Esophagus squamous epithelium (tissue), 5 donors: ENCODE measurements at regions not wholly inside any gene's neighbourhood (a gene's known extent, or its start where the extent isn't known, plus 50 kb on each side); places are given as distances from the start of the nearest gene placed in this dataset.
"Not testable (repeated sequence)": the region's sequence is repeated elsewhere in the genome, so short reads cannot be mapped to it uniquely, and the experiment has no call there.

Experiments
- DNase-seq: peaks from one replicate; lab custom pipeline; 2025; lab: John Stamatoyannopoulos, UW
- H3K27ac ChIP-seq, 4 donors: fragments of 200-600 bp; sonication (generic); one replicate each; pipeline ENCODE4 v1.5.1; 2016 to 2019; ENCODE audit warnings: mild to moderate bottlenecking in 1 of 4
- H3K27me3 ChIP-seq, 4 donors: fragments of 200-600 bp; sonication (generic); 1 replicate in 3 of 4; 2 replicates in 1 of 4; pipeline versions ENCODE4 v1.5.1 to v1.6.0; 2017 to 2021; ENCODE audit warnings: antibody characterized with exemption in 1 of 4
- H3K36me3 ChIP-seq, 3 donors: fragments of 200-600 bp; sonication (generic); one replicate each; pipeline ENCODE4 v1.5.1; 2016 to 2019
- H3K4me1 ChIP-seq, 3 donors: fragments of 200-600 bp; sonication (generic); one replicate each; pipeline ENCODE4 v1.5.1; 2017 to 2019
- H3K4me3 ChIP-seq, 4 donors: fragments of 200-600 bp; sonication (generic); 1 replicate in 3 of 4; 2 replicates in 1 of 4; pipeline ENCODE4 v1.5.1; 2016 to 2019; ENCODE audit warnings: mild to moderate bottlenecking in 2 of 4, moderate library complexity in 1 of 4
- H3K9me3 ChIP-seq, 3 donors: fragments of 200-600 bp; sonication (generic); one replicate each; pipeline ENCODE4 v1.5.1; 2016 to 2019
- POLR2A ChIP-seq, 4 donors: fragments of 450-650 bp; IDR thresholded peaks; one replicate each; pipeline ENCODE4 v1.6.1; 2017; ENCODE audit warnings: antibody characterized with exemption in 4 of 4, mild to moderate bottlenecking in 4 of 4, moderate library complexity in 3 of 4
- WGBS, 2 donors: methylation state at CpG; one replicate each; pipeline ENCODE4 v1.1.5; 2018; 5-methylcytosine and 5-hydroxymethylcytosine counted together
- intact Hi-C: fragments of 100-400 bp; cut with DNase I; formaldehyde crosslinking; loops from one replicate; pipeline ENCODE4 v1.15.0; 2022
- TF ChIP-seq, protein P1 (sequence below), 6 experiments: fragments of 450-650 bp in 4 of 6; fragments of 200-600 bp in 2 of 6; sonication (generic) in 2 of 6; IDR thresholded peaks; one replicate each; pipeline ENCODE4 v1.5.1; 2016 to 2019; ENCODE audit warnings: antibody characterized with exemption in 6 of 6, mild to moderate bottlenecking in 4 of 6, moderate library complexity in 4 of 6
- donor health status: DM: yes; HTN: yes; CAD: no.

GRCh38 chr11:109707411-109707810, 285.4 kb downstream of the C11orf87 start:
- intact Hi-C loops, result no loop called here
- Histone ChIP-seq H3K4me3 (no peak overlapping the region), H3K27me3 (no peaks in the 10 kb centered on the region), H3K36me3 (no peaks in the 10 kb centered on the region), H3K9me3 (no peaks in the 10 kb centered on the region), H3K27ac (no peak overlapping the region), H3K4me1 (no peaks in the 10 kb centered on the region)
- DNase-seq, result no peak
- TF ChIP-seq, protein P1, sequence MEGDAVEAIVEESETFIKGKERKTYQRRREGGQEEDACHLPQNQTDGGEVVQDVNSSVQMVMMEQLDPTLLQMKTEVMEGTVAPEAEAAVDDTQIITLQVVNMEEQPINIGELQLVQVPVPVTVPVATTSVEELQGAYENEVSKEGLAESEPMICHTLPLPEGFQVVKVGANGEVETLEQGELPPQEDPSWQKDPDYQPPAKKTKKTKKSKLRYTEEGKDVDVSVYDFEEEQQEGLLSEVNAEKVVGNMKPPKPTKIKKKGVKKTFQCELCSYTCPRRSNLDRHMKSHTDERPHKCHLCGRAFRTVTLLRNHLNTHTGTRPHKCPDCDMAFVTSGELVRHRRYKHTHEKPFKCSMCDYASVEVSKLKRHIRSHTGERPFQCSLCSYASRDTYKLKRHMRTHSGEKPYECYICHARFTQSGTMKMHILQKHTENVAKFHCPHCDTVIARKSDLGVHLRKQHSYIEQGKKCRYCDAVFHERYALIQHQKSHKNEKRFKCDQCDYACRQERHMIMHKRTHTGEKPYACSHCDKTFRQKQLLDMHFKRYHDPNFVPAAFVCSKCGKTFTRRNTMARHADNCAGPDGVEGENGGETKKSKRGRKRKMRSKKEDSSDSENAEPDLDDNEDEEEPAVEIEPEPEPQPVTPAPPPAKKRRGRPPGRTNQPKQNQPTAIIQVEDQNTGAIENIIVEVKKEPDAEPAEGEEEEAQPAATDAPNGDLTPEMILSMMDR (IDR thresholded peaks at IDR 0.05), result no peak
- TF ChIP-seq POLR2A (IDR thresholded peaks at IDR 0.05), result no peak
- 73 to 76% methylated on average over 2 of the region's 2 CpGs for WGBS, 2 donors

DNA sequence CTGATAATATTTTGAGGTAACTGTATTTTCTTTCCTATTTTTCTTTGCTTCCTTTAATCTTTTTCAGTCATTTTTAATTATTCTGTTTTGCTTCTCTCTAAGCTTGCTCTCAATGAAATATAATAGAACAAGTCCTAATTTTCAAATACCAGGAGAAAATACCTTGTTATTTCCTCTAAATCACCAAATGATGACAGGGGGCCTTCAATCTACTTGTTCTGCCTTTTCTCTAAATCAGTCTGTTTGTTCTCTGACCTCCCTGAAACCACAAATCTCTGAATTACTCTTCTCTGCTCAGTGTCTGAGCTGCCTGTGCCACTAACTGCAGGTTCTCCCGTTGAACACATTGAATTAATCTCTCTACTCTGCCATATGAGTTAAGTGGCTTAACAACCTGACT, 286.2 kb downstream of the C11orf87 start:
- DNase-seq, result no peak
- intact Hi-C loops, result no loop called here
- H3K9me3 ChIP-seq, result no peaks in the 10 kb centered on the region
- no peak overlapping the region for H3K27ac ChIP-seq
- TF ChIP-seq, protein P1 (IDR thresholded peaks at IDR 0.05), result no peak
- TF ChIP-seq POLR2A (IDR thresholded peaks at IDR 0.05), result no peak
- no peaks in the 10 kb centered on the region for H3K36me3 ChIP-seq
- H3K27me3 ChIP-seq, result no peaks in the 10 kb centered on the region
- WGBS, 2 donors, result 15 to 29% methylated on average over 1 of the region's 1 CpG
- no peak overlapping the region for H3K4me3 ChIP-seq
- H3K4me1 ChIP-seq, result no peaks in the 10 kb centered on the region

DNA sequence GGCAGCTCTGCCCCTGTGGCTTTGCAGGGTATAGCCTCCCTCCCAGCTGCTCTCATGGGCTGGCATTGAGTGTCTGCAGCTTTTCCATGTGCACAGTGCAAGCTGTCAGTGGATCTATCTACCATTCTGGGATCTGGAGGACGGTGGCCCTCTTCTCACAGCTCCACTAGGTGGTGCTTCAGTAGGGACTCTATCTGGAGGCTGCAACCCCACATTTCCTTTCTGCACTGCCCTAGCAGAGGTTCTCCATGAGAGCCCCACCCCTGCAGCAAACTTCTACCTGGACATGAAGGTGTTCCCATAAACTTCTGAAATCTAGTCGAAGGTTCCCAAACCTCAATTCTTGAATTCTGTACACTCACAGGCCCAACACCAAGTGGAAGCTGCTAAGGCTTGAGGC, 292.5 kb downstream of the C11orf87 start:
- 100% methylated on average over 1 of the region's 2 CpGs for WGBS, 2 donors
- H3K27ac ChIP-seq, H3K27me3 ChIP-seq, intact Hi-C loops, H3K4me3 ChIP-seq, H3K36me3 ChIP-seq, H3K4me1 ChIP-seq, DNase-seq: not testable (repeated sequence)
- peaks cover 0 to 26% (median 3%) of the 10 kb centered on the region in 3 donors for H3K9me3 ChIP-seq

DNA sequence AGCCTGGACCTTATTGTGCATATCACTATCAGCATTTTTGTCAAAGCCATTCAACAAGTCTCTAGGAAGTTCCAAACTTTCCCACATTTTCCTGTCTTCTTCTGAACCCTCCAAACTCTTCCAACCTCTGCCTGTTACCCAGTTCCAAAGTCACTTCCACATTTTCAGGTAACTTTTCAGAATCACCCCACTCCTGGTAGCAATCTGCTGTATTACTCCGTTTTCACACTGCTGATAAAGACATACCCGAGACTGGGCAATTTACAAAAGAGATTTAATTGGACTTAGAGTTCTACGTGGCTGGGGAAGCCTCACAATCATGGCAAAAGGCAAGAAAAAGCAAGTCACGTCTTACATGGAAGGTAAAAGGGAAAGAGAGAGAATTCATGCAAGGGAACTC, 293.4 kb downstream of the C11orf87 start:
- intact Hi-C loops, H3K4me3 ChIP-seq, DNase-seq, H3K4me1 ChIP-seq, H3K27ac ChIP-seq, H3K36me3 ChIP-seq, H3K27me3 ChIP-seq: not testable (repeated sequence)
- 62 to 63% methylated on average over 4 of the region's 4 CpGs for WGBS, 2 donors
- H3K9me3 ChIP-seq, result peaks cover 0 to 26% (median 3%) of the 10 kb centered on the region in 3 donors

DNA sequence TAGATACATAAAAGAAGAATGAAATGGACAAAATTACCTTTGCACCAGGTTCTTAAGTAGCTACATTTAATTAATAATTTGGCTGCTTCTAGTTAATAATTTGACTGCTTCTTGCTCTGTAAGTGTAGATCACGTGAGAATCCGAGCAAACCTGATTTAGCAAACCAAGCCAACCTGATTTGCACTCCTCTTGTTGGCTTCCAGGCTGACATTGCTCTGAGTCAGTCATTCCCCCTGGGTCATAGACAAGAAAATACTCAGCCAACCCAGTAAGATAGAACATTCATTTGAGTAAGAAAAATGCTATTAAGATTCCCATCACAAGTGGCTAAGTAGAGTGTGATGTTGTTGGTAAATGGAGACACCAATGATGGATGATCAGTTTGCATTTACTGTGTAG, 304.1 kb downstream of the C11orf87 start:
- Histone ChIP-seq H3K36me3 (no peaks in the 10 kb centered on the region), H3K9me3 (peaks cover 0 to 3% (median 0%) of the 10 kb centered on the region in 3 donors), H3K4me3 (no peak overlapping the region), H3K27me3 (no peaks in the 10 kb centered on the region), H3K4me1 (no peaks in the 10 kb centered on the region), H3K27ac (no peak overlapping the region)
- 54 to 65% methylated on average over 2 of the region's 2 CpGs for WGBS, 2 donors
- intact Hi-C loops, result no loop called here
- TF ChIP-seq, protein P1 (IDR thresholded peaks at IDR 0.05), result no peak
- no peak for TF ChIP-seq POLR2A (IDR thresholded peaks at IDR 0.05)
- DNase-seq, result no peak

DNA sequence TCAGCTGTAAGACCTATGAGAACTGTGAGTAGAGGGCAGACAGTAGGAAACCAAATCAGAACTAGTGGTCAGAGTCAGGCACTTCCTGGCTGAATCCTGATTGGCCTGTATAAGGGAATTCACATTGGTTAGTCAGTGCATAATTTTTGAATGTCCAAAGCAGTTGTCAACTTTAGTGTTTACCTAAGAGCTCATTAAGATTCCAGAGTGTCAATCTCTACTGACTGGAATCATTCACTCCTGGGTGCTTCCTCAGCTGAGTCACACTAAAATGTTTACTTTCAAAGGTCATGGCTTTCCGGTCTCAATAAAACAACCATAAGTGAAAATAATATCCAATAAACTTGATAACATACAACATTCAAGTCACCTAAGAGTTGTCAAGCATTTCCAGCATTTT, 306.1 kb downstream of the C11orf87 start:
- peaks cover 0 to 2% (median 0%) of the 10 kb centered on the region in 3 donors for H3K9me3 ChIP-seq
- no peaks in the 10 kb centered on the region for H3K36me3 ChIP-seq
- intact Hi-C loops, result no loop called here
- no peaks in the 10 kb centered on the region for H3K27me3 ChIP-seq
- H3K4me3 ChIP-seq, result no peak overlapping the region
- H3K4me1 ChIP-seq, result no peaks in the 10 kb centered on the region
- no peak for TF ChIP-seq POLR2A (IDR thresholded peaks at IDR 0.05)
- TF ChIP-seq, protein P1 (IDR thresholded peaks at IDR 0.05), result no peak
- 29 to 50% methylated on average over 1 of the region's 1 CpG for WGBS, 2 donors
- H3K27ac ChIP-seq, result no peak overlapping the region
- DNase-seq, result no peak
